AML-193 (cell line): ENCODE measurements at regions not wholly inside any gene's neighbourhood (a gene's known extent, or its start where the extent isn't known, plus 50 kb on each side); places are given as distances from the start of the nearest gene placed in this dataset.

Experiments used
- DNase-seq, 2 experiments: peaks; one replicate each; lab custom pipeline; 2025; lab: John Stamatoyannopoulos, UW

DNA sequence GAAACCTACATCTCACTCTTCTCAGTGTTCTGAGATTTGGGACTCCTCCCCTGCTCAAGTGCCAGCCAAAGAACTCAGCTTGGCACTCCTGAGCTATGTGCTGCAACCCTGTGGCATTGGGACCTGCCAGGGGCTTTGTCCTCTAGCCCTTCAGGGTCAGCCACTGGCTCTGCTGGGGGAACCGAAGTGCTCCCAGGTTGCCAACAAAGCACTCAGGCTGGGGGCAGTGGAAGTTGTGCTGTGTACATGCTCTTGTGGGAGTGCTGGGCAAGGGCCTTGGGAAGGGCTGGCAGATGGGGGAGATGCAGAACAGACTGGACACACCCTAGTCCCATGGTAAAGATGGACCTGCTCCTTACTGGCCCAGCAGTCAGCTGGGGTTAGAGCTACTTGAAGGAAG lies 498.6 kb downstream of the CAAP1 start:
- no peak for DNase-seq

DNA sequence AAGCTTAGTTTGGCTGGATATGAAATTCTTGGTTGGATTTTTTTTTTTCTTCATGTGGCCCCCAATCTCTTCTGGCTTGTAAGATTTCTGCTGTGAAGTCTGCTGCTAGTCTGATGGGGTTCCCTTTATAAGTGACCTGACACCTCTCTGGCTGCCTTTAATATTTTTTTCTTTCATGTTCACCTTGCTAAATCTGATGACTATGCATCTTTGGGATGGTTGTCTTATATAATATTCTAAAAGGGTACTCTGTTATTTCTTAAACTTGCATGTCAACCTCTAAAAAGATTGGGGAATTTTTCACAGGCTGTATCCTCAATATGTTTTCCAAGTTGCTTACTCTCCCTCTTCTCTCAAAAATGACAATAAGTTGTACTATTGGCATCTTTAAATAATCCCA lies 500.0 kb downstream of the CAAP1 start:
- no peak for DNase-seq

- no peak for DNase-seq
Observed at GRCh38 chr9:26391036-26391435, 501.6 kb downstream of the CAAP1 start.

DNA sequence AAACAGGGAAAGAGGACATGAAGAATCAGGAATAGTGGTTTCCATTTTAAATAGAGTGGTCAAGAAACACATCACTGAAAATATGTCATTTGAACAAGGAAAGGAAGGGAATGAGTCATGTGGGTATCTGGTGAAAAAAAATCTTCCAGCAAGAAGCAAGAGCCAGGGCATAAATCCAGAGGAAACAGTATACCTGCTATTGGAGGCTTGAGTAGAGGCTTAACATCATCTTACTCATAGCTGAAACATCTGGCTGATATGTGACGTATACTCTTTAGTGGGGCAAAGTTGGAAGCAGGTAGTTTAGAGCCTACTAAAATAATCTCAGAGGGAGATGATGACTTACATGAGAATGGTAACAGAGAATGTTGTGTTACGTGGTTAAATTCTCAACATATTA lies 517.2 kb downstream of the CAAP1 start:
- DNase-seq: no peak

GRCh38 chr9:26373616-26374015 lies 519.0 kb downstream of the CAAP1 start:
- no peak for DNase-seq

GRCh38 chr9:26371236-26371635 lies 521.4 kb downstream of the CAAP1 start:
- no peak for DNase-seq

DNA sequence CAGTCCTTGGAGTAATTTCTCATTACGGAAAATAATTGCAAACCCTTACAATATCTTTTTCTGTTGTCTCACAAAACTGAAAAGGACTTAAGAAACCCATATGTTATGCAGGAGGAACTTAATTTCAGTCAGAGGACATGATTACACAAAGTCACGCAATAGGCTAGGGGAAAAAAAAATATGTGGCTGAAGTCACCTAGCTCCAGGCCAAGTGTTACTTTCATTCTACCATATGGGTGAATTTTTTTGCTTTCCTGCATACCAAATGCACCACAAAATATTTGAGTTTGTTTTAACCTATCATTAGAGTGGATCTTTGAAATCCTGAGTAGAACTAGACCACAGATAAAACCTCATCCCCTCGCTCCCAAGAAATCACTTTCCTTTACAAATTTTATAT lies 523.5 kb downstream of the CAAP1 start:
- DNase-seq: no peak

DNA sequence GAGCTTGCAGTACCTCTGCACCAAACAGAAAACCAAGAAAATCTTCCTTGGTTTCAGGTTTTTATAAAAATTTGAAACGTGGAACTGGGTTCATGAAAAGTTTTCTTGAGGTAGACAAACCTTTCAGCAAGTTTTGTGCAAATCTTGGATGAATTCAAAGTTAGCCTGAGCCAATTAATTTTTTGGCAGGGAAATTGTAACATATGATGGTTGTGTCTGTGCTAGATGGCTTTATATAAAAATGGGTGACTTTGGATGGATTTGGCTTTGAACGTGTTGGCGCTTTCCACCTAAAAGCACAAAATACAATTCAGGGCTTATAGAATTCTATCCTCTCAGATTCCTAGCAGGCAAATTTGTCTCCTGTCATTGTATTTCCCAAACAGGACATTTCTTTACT lies 524.4 kb downstream of the CAAP1 start:
- no peak for DNase-seq

- no peak for DNase-seq
Observed at GRCh38 chr9:26361010-26361409, 531.6 kb downstream of the CAAP1 start.

GRCh38 chr9:26358836-26359235 lies 533.8 kb downstream of the CAAP1 start:
- no peak for DNase-seq

GRCh38 chr9:26357803-26358344 lies 534.7 kb downstream of the CAAP1 start:
- DNase-seq: no peak

- DNase-seq: no peak
Observed at GRCh38 chr9:26356491-26356890, 536.1 kb downstream of the CAAP1 start.

- DNase-seq: no peak
Observed at GRCh38 chr9:26346942-26347477, 545.6 kb downstream of the CAAP1 start.

DNA sequence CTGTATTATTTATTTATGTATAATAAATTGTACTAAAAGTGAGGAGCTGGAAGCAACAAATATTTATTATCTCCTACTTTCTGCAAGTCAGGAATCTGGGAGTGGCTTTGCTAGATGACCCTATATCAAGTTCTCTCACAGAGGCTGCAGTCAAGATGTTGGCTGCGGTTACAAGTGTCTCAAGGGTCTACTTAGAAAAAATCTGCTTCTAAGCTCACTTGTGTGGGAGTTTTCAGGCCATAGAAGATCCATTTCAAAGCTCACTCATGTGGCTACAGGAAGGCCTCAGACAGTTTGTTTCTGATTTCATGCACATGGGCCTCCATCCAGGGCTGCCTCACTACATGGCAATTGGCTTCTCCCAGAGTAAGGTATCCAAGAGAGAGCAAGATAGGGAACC lies 551.1 kb downstream of the CAAP1 start:
- no peak for DNase-seq

GRCh38 chr9:26339796-26340195 lies 552.8 kb downstream of the CAAP1 start:
- DNase-seq: no peak

DNA sequence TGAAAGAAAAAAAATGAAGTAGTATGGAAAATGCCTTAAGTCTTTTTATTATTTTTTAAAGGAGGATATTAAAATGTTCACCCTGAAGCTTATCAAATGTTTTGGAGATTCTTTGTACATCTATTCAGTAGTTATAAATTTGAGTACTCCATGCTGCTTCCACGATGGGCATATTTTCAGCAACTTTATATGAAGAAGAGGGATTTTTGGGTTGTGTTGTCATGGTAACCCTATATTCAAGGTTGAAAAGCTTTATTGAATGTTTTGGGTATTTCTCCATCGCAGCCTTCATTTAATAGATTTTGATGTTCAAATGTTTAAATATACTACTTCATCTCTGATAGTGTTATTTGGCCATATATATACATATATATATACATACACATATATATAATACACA lies 557.5 kb downstream of the CAAP1 start:
- no peak for DNase-seq

DNA sequence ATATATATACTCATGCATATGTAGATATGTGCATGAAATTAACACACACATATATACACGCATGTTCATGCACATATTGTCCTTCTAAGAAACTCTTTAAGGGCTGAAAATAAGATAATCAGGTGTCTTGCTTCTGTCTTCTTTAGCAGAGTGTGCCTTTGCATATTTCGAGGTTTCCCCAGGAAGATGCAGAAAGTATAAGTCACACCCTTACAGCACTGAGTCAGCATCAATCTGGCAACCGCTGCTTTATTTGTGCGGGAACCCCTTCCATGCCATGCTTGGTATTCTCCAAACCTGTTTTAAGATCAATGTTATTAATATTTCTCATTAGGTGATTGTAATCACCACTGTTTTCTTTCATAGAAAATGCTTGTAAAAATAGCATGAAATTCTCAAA lies 557.9 kb downstream of the CAAP1 start:
- DNase-seq: no peak

- DNase-seq: no peak
Observed at GRCh38 chr9:26331223-26331622, 561.4 kb downstream of the CAAP1 start.

DNA sequence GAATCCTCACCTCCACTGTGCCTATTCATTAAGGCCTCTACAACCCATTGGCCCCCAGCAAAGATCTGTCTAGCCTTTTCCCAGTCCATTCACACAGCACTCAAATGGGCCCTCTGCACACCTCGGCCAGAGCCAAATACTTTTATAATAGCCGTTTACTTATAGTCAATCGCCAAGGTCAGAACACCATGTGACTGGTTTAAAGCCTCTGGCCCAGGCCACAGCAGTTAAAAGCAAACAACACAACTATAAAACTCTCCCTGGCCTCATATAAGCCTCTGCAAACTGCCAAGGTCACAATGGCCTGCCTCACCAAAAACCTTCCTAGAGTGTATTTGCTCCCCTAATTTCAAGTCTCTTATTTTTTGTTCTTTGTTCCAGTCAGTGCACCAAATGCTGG lies 562.6 kb downstream of the CAAP1 start:
- no peak for DNase-seq

DNA sequence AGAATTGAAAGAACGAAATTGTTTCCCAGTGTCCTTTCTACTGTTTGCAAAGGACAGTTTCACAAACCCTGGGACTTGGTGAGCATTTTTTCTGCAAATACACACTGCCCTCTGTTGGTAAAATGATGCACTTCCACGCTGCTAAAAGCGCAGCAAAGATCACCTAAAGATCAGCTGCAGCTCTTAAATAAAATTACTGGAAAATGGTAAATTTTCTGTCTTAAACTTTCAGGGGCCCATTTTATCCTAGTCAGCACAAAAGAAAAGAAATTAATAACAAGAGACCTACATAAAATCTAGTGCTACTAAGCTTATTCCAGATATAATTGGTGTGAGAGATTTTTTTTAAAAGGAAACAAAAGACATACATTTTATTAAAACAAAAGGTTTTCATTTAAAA lies 566.0 kb downstream of the CAAP1 start:
- DNase-seq: peak; percentile 24 to 39

DNA sequence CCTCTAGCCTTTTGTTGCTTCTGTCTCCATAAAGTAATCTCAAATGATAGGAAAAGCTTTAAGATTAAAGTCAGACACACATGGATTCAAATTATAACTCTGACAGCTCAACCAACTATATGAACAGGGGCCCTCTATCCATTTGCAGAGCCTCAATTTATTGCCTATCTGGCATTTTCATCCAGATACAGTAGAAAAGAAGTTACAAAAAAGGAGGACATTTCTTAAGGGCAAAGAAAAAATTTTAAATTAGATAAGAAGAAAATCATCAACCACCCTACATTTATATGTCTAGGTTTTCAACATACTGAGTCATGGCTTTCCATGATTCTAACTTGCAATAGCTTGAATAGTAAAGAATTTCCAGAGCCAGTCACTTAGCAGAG lies 567.2 kb downstream of the CAAP1 start:
- no peak for DNase-seq

DNA sequence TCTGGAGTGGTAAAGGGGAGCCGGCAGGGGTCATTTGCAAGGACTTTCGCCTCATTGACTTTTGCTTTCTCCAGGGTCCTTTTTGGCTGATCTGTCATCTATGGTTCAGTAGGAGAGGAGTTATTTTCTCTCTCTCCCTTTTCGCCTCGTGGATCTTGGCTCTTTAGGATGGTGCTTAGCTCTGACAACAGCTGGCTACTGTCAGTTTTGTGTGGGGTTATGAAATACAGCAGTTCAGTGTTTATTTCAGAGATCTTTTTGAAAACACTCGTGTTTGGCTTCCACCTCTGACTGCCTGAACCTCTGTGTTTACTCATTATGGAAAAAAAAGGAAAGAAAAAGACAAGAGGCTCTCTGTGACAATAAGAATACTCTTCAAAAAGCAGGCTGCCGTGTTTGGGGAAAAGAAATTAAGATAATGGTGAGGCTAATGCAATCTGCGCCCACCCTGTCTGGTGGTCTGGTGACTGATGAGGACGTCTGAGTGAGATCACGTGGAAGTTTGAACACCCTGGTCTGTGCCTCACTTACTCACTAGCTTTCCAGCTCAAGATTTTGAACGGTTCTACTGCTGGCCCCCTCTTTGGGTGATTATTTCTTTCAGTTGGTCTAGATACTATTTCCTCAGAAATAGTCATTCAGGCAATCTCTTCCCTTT lies 567.7 kb downstream of the CAAP1 start:
- no peak for DNase-seq

GRCh38 chr9:26321935-26322334 lies 570.7 kb downstream of the CAAP1 start:
- DNase-seq: no peak

DNA sequence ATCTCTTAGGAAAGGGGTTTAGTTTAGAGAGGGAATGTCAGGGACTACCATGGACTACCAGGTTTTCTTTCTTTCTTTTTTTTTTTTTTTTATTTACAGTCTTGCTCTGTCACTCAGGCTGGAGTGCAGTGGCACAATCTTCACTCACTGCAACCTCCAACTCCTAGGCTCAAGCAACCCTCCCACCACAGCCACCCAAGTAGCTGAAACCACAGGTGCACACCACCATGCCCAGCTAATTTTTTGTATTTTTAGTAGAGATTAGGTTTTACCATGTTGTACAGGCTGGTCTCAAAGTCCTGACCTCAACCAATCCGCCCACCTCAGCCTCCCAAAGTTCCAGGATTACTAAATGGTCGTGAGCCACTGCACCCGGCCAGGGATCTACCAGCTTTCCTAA lies 572.7 kb downstream of the CAAP1 start:
- no peak for DNase-seq
